Loucy (cell line): ENCODE measurements at regions not wholly inside any gene's neighbourhood (a gene's known extent, or its start where the extent isn't known, plus 50 kb on each side); places are given as distances from the start of the nearest gene placed in this dataset.

Experiments used
- H2AFZ ChIP-seq: fragments of 200-600 bp; sonication (generic); 2 replicates; pipeline ENCODE4 v1.6.0; 2016; ENCODE audit warnings: antibody characterized with exemption, mild to moderate bottlenecking, low read length, moderate library complexity
- H3F3A ChIP-seq: fragments of 200-600 bp; 2 replicates; pipeline ENCODE4 v1.6.0; 2016; ENCODE audit warnings: antibody characterized with exemption, low read depth, mild to moderate bottlenecking
- H3K27me3 ChIP-seq: fragments of 200-600 bp; sonication (generic); 2 replicates; pipeline ENCODE4 v1.6.1; 2014; ENCODE audit warnings: low read length, mild to moderate bottlenecking; ENCODE audit not compliant: insufficient read depth, poor library complexity, severe bottlenecking
- H3K36me3 ChIP-seq: fragments of 200-600 bp; sonication (generic); 2 replicates; pipeline ENCODE4 v1.6.1; 2016; ENCODE audit warnings: low read length; ENCODE audit not compliant: insufficient read depth
- H3K4me1 ChIP-seq: fragments of 200-600 bp; sonication (generic); 2 replicates; pipeline ENCODE4 v1.5.1; 2014; ENCODE audit warnings: low read length, mild to moderate bottlenecking; ENCODE audit not compliant: insufficient read depth, poor library complexity, severe bottlenecking
- H3K4me2 ChIP-seq: fragments of 200-600 bp; sonication (generic); 2 replicates; pipeline ENCODE4 v1.6.0; 2014; ENCODE audit warnings: antibody characterized with exemption, low read length, low read depth, mild to moderate bottlenecking; ENCODE audit not compliant: poor library complexity, severe bottlenecking
- H3K4me3 ChIP-seq: fragments of 200-600 bp; sonication (generic); 2 replicates; pipeline ENCODE4 v1.5.1; 2014; ENCODE audit warnings: low read length, mild to moderate bottlenecking, mixed read lengths; ENCODE audit not compliant: poor library complexity, severe bottlenecking
- H3K79me2 ChIP-seq: fragments of 200-600 bp; sonication (generic); 2 replicates; pipeline ENCODE4 v1.6.1; 2014; ENCODE audit warnings: low read length; ENCODE audit not compliant: insufficient read depth
- H3K9ac ChIP-seq: fragments of 200-600 bp; sonication (generic); 2 replicates; pipeline ENCODE4 v1.6.0; 2014; ENCODE audit warnings: mild to moderate bottlenecking, low read depth, low read length, moderate library complexity; ENCODE audit not compliant: poor library complexity, severe bottlenecking
- H3K9me2 ChIP-seq: fragments of 200-600 bp; sonication (generic); replicated peaks from 2 replicates; pipeline ENCODE4 v1.6.1; 2016; ENCODE audit warnings: low read depth, low read length, mixed read lengths
- H3K9me3 ChIP-seq: fragments of 200-600 bp; sonication (generic); 2 replicates; pipeline ENCODE4 v1.6.1; 2014; ENCODE audit warnings: mild to moderate bottlenecking, antibody characterized with exemption, low read length, low read depth; ENCODE audit not compliant: insufficient read depth
- H4K20me1 ChIP-seq: fragments of 200-600 bp; sonication (generic); 2 replicates; pipeline ENCODE4 v1.6.0; 2014; ENCODE audit warnings: antibody characterized with exemption, low read length, mild to moderate bottlenecking; ENCODE audit not compliant: insufficient read depth, poor library complexity, severe bottlenecking
- CTCF ChIP-seq: fragments of 200-600 bp; sonication (generic); conservative IDR thresholded peaks from 2 replicates; pipeline ENCODE4 v1.5.1; 2014; ENCODE audit warnings: mild to moderate bottlenecking, antibody characterized with exemption, low read length
- EZH2phosphoT487 ChIP-seq: fragments of 200-600 bp; IDR thresholded peaks from 2 replicates; pipeline ENCODE4 v1.6.1; 2018; ENCODE audit warnings: antibody characterized with exemption, mild to moderate bottlenecking, moderate library complexity, borderline replicate concordance

GRCh38 chr20:22915512-22915911 lies 119.6 kb upstream of the SSTR4 start:
- no peaks in the 10 kb centered on the region for H3K9me2 ChIP-seq
- H3K9ac ChIP-seq = no peak overlapping the region
- no peaks in the 10 kb centered on the region for H3K36me3 ChIP-seq
- no peaks in the 10 kb centered on the region for H4K20me1 ChIP-seq
- no peaks in the 10 kb centered on the region for H3K79me2 ChIP-seq
- no peak for TF ChIP-seq CTCF
- TF ChIP-seq EZH2phosphoT487 = no peak
- no peaks in the 10 kb centered on the region for H3F3A ChIP-seq
- no peak overlapping the region for H3K4me2 ChIP-seq
- no peaks in the 10 kb centered on the region for H3K27me3 ChIP-seq
- H3K4me3 ChIP-seq = no peak overlapping the region
- H3K4me1 ChIP-seq = no peaks in the 10 kb centered on the region
- no peak overlapping the region for H2AFZ ChIP-seq
- H3K9me3 ChIP-seq = no peaks in the 10 kb centered on the region; the same call in 1 of the 2 replicates

- Histone ChIP-seq H3F3A (no peaks in the 10 kb centered on the region), H3K79me2 (no peaks in the 10 kb centered on the region), H3K9me3 (no peaks in the 10 kb centered on the region; the same call in 1 of the 2 replicates), H2AFZ (no peak overlapping the region), H4K20me1 (no peaks in the 10 kb centered on the region), H3K9me2 (no peaks in the 10 kb centered on the region), H3K9ac (no peak overlapping the region), H3K4me1 (no peaks in the 10 kb centered on the region), H3K4me2 (no peak overlapping the region), H3K27me3 (no peaks in the 10 kb centered on the region), H3K4me3 (no peak overlapping the region), H3K36me3 (no peaks in the 10 kb centered on the region)
- TF ChIP-seq CTCF (no peak), EZH2phosphoT487 (no peak)
These were observed 118.9 kb upstream of the SSTR4 start for GRCh38 chr20:22916021-22916842.

- Histone ChIP-seq H3K4me3 (no peak overlapping the region), H3K79me2 (no peaks in the 10 kb centered on the region), H3K4me1 (no peaks in the 10 kb centered on the region), H4K20me1 (no peaks in the 10 kb centered on the region), H3K27me3 (no peaks in the 10 kb centered on the region), H3K36me3 (no peaks in the 10 kb centered on the region), H2AFZ (no peak overlapping the region), H3K9me3 (no peaks in the 10 kb centered on the region; the same call in 1 of the 2 replicates), H3F3A (no peaks in the 10 kb centered on the region), H3K4me2 (no peak overlapping the region), H3K9me2 (no peaks in the 10 kb centered on the region), H3K9ac (no peak overlapping the region)
- no peak for TF ChIP-seq EZH2phosphoT487
- TF ChIP-seq CTCF = no peak
These were observed 116.7 kb upstream of the SSTR4 start for GRCh38 chr20:22918286-22918983.
